Lung (tissue), 11 donors: ENCODE measurements at regions not wholly inside any gene's neighbourhood (a gene's known extent, or its start where the extent isn't known, plus 50 kb on each side); places are given as distances from the start of the nearest gene placed in this dataset.

ENCODE experiments used
- ATAC-seq: fragments of 200-7000 bp; cut with Tn5 transposase; one replicate; pipeline ENCODE4 v1.9.1; 2020; ENCODE audit warnings: moderate number of reproducible peaks; ENCODE audit not compliant: insufficient read depth, low FRiP score
- DNase-seq, 3 donors: peaks; one replicate each; pipeline ENCODE4 v3.0.0-alpha.2; 2013 to 2017
- H3K27ac ChIP-seq, 2 donors: one replicate each; pipeline ENCODE4 v1.5.1; 2013; ENCODE audit warnings: mild to moderate bottlenecking in 2 of 2, moderate library complexity in 2 of 2, control low read depth in 1 of 2, inconsistent platforms in 1 of 2, low read depth in 1 of 2, low read length in 1 of 2
- H3K27me3 ChIP-seq, 3 donors: one replicate each; pipeline ENCODE4 v1.5.1; 2013; ENCODE audit warnings: low read length in 2 of 3; ENCODE audit not compliant: control insufficient read depth in 3 of 3, insufficient read depth in 3 of 3
- H3K36me3 ChIP-seq, 4 donors: one replicate each; pipeline ENCODE4 v1.5.1; 2013; ENCODE audit warnings: low read length in 4 of 4, mild to moderate bottlenecking in 1 of 4, moderate library complexity in 1 of 4; ENCODE audit not compliant: control insufficient read depth in 4 of 4, insufficient read depth in 4 of 4
- H3K4me1 ChIP-seq, 5 donors: one replicate each; pipeline ENCODE4 v1.5.1; 2013; ENCODE audit warnings: low read length in 5 of 5, mild to moderate bottlenecking in 2 of 5, moderate library complexity in 1 of 5; ENCODE audit not compliant: control insufficient read depth in 5 of 5, insufficient read depth in 5 of 5
- H3K4me3 ChIP-seq: one replicate; pipeline ENCODE4 v1.5.1; 2013; ENCODE audit warnings: mild to moderate bottlenecking, control low read depth, moderate library complexity
- H3K9ac ChIP-seq, 2 donors: one replicate each; pipeline ENCODE4 v1.5.1; 2013; ENCODE audit warnings: low read length in 2 of 2, control low read depth in 1 of 2; ENCODE audit not compliant: insufficient read depth in 1 of 2
- H3K9me3 ChIP-seq, 4 donors: one replicate each; pipeline ENCODE4 v1.5.1; 2013; ENCODE audit warnings: low read length in 3 of 4, mild to moderate bottlenecking in 1 of 4, moderate library complexity in 1 of 4; ENCODE audit not compliant: control insufficient read depth in 4 of 4, insufficient read depth in 3 of 4
- WGBS, 2 donors: extraction: QIAGEN DNeasy Blood & Tissue Kit; methylation state at CpG; one replicate each; pipeline ENCODE4 v1.1.7; 2013; 5-methylcytosine and 5-hydroxymethylcytosine counted together
- TF ChIP-seq, protein P1 (sequence below): IDR thresholded peaks from 2 replicates; pipeline ENCODE4 v1.5.1; 2012; ENCODE audit warnings: mild to moderate bottlenecking; ENCODE audit errors: control extremely low read depth, extremely low read depth
- donor health status: control.
- donor health status: control.
- donor health status: Bipolar disorder and iron deficiency.
- donor health status: healthy.
- donor health status: DM: yes; HTN: yes; CAD: no.

- Histone ChIP-seq H3K4me3 (no peak overlapping the region), H3K36me3 (no peaks in the 10 kb centered on the region), H3K4me1 (peaks cover 0 to 7% (median 0%) of the 10 kb centered on the region in 5 donors), H3K27me3 (no peaks in the 10 kb centered on the region), H3K9ac (no peak overlapping the region), H3K9me3 (no peaks in the 10 kb centered on the region), H3K27ac (no peak overlapping the region)
- 55 to 61% methylated on average over 4 of the region's 4 CpGs for whole genome bisulfite sequencing, 2 donors
- DNase-seq = peak in 1 of 3 donors; percentile 6
- ATAC-seq = no peak
- TF ChIP-seq, protein P1, sequence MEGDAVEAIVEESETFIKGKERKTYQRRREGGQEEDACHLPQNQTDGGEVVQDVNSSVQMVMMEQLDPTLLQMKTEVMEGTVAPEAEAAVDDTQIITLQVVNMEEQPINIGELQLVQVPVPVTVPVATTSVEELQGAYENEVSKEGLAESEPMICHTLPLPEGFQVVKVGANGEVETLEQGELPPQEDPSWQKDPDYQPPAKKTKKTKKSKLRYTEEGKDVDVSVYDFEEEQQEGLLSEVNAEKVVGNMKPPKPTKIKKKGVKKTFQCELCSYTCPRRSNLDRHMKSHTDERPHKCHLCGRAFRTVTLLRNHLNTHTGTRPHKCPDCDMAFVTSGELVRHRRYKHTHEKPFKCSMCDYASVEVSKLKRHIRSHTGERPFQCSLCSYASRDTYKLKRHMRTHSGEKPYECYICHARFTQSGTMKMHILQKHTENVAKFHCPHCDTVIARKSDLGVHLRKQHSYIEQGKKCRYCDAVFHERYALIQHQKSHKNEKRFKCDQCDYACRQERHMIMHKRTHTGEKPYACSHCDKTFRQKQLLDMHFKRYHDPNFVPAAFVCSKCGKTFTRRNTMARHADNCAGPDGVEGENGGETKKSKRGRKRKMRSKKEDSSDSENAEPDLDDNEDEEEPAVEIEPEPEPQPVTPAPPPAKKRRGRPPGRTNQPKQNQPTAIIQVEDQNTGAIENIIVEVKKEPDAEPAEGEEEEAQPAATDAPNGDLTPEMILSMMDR = no peak
Observed at GRCh38 chr2:5077479-5078089, 614.6 kb upstream of the SOX11 start.

DNA sequence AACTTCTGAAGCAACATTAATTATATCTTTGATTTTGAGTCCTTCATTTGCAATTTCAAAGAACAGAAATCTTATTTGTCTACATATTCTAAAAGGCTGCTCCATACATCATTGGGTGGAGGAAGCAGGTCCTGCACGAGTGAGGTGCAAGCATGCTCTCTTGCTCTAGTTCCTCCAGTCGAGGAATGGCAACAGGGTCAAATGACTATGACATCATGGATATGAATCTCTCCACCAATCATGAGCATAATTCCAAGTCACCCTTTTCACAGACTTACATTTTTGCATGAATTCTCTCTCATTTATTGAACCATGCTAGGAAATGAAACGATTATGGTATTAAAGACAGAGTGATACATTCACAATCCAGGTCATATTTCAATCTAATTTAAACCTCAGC is 608.8 kb upstream of the SOX11 start:
- Histone ChIP-seq H3K4me1 (no peaks in the 10 kb centered on the region), H3K9ac (no peak overlapping the region), H3K27ac (no peak overlapping the region), H3K9me3 (no peaks in the 10 kb centered on the region), H3K27me3 (no peaks in the 10 kb centered on the region), H3K36me3 (no peaks in the 10 kb centered on the region), H3K4me3 (no peak overlapping the region)
- DNase-seq = no peak
- no peak for ATAC-seq
- TF ChIP-seq, protein P1 = no peak
- 78 to 90% methylated on average over 3 of the region's 3 CpGs for WGBS, 2 donors

- no peaks in the 10 kb centered on the region for H3K36me3 ChIP-seq
- no peaks in the 10 kb centered on the region for H3K4me1 ChIP-seq
- no peak overlapping the region for H3K9ac ChIP-seq
- H3K4me3 ChIP-seq = no peak overlapping the region
- no peak for ATAC-seq
- WGBS, 2 donors = 85 to 89% methylated on average over 5 of the region's 5 CpGs
- TF ChIP-seq, protein P1 = no peak
- H3K9me3 ChIP-seq = no peaks in the 10 kb centered on the region
- H3K27ac ChIP-seq = no peak overlapping the region
- H3K27me3 ChIP-seq = no peaks in the 10 kb centered on the region
- no peak for DNase-seq
Observed at GRCh38 chr2:5089409-5089808, 602.8 kb upstream of the SOX11 start.

- TF ChIP-seq, protein P1 = no peak
- Histone ChIP-seq H3K4me1 (no peaks in the 10 kb centered on the region), H3K27me3 (no peaks in the 10 kb centered on the region), H3K9me3 (peaks cover 0 to 12% (median 1%) of the 10 kb centered on the region in 4 donors), H3K4me3 (no peak overlapping the region), H3K36me3 (no peaks in the 10 kb centered on the region), H3K27ac (no peak overlapping the region), H3K9ac (no peak overlapping the region)
- DNase-seq = no peak
- no peak for ATAC-seq
Observed at GRCh38 chr2:5093056-5093455, 599.1 kb upstream of the SOX11 start.
